ENCODE measurements at regions not wholly inside any gene's neighbourhood (a gene's known extent, or its start where the extent isn't known, plus 50 kb on each side); places are given as distances from the start of the nearest gene placed in this dataset.

DNA sequence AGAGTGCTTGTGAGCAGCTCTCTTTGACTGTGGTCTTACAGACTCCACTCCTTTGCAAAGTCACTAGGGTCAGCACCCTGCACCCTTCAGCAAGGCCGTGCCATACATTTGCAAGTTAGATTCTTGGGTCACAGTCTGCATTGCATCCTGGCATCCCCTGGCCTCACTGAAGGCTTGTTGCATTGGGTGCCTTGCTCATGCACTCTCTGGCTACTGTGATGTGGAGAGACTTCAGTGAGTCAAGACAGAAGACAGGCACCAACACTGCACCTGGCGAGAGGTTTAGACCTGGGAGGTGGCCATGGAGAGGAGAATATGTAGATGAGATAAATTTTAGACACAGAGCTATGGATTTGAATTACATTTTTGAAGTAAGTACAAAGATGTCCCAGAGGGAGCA, 146.4 kb upstream of the COPS8 start:
- no peak for TF ChIP-seq POLR2A (IDR thresholded peaks at IDR 0.05; ENCODE audit: low read depth, low read length)
- no peak for TF ChIP-seq POLR2AphosphoS5 (IDR thresholded peaks at IDR 0.05; ENCODE audit: low read depth, low read length)
- TF ChIP-seq POU2F2 (IDR thresholded peaks at IDR 0.05; ENCODE audit: low read depth, low read length) = no peak
- TF ChIP-seq TAF1 (IDR thresholded peaks at IDR 0.05; ENCODE audit: low read depth, low read length) = no peak
